ENCODE measurements at regions not wholly inside any gene's neighbourhood (a gene's known extent, or its start where the extent isn't known, plus 50 kb on each side); places are given as distances from the start of the nearest gene placed in this dataset.

DNA sequence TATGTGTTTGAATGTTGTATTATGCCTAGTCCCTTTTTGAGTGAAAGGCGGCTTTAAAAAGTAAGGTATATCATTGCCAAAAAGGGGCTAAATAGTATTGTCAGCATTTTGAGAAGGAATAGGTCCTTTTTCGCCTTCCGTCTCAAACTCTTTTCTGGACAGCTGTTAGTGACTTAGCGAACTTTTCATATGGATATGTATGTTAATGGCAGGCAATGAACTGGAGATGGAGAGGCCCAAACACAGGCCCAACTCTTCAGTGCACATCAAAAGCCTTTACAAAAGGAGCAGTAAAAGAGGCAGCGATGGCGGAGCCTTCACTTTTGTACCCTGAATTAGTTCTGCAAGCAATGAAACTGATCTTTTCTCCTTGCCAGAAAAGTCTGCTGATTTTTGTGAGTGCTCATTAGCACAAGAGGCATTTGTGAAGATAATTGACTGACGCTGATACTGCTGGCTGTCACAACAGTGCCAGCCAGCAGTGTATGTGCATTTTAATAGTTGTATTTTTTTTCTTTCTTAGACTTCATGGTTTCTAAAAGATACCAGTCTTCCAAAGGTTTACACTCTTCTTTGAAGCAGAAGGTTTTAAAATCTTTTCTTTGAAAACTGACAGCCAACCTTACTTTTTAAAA lies 243.7 kb upstream of the SP8 start:
- DNase-seq: no peak

- no peak for DNase-seq
These were observed 254.6 kb upstream of the SP8 start for GRCh38 chr7:21041252-21041651.

DNA sequence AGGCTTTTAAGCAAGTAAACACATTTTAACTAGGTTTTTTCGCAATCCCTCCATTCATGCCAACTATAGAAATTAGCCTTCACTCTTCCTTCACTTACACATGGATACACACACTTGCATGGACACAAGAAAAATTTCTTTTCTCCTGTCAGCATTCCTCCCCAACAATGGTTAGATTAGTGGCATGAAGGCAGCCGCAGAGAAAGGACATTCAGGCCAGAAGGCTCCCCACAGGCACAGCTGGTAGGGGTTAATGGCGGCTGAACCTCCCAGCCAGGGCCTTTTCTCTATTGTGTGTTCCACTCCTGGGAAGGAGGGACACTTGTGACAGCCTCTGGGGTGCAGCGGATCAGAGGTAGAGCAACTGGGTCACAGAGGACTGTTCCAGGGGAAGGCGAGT lies 255.0 kb upstream of the SP8 start:
- no peak for DNase-seq

DNA sequence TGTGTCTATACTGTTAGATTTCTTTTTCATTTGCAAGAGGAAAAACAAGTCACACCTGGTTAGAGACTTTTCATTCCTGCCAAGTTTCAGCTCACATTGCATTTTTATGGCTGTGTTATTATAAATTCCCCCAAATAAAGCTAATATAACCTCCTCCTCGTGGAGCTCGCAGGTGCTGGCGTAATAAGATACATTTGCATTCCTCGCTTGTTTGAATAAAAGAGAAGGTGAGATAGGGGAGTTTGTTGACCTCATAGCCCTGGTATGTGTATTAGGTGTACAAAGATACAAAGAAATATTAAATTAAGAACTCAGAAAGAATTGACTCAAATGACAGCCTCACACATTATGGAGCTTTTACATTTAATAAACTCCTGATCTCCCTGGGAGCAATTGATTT lies 257.7 kb upstream of the SP8 start:
- DNase-seq: no peak

GRCh38 chr7:21044913-21045568 lies 258.4 kb upstream of the SP8 start:
- DNase-seq: no peak

GRCh38 chr7:21051865-21052264 lies 265.2 kb upstream of the SP8 start:
- no peak for DNase-seq

DNA sequence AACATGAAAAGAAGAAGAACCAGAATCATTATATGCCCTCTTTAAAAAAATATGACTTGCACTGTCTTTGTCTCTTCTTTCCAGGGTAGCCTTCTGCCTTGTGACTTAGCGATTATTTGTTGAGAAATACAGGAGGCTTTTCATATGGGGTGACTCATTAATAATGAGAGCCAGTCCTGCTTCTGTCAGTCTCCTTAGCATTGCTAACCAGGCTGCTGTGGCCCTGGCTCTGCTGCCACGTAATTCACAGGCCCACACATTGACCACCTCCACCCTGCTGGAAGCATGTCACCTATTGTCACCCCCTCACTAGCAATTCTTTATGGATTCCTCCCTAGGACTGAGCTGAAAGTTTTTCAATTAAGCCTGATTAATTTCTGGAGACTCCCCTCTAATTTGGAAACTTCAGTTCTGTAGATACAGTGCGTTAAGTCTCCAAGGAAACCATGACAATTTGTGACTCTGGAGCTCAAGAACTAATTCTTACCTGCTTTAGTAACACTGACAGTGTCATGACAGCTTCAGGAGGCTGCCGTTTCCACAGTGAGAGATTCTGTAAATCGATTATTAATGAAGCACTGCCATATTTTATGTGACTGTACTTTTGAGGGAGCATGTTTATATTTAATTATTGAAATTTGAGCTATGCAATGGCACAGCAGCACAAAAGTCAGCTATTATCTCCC lies 267.9 kb upstream of the SP8 start:
- DNase-seq: no peak

GRCh38 chr7:21059069-21059468 lies 272.4 kb upstream of the SP8 start:
- DNase-seq: no peak

GRCh38 chr7:21063106-21063505 lies 276.4 kb upstream of the SP8 start:
- DNase-seq: no peak

- no peak for DNase-seq
These were observed 278.3 kb upstream of the SP8 start for GRCh38 chr7:21064698-21065648.

- DNase-seq: no peak
These were observed 279.5 kb upstream of the SP8 start for GRCh38 chr7:21066221-21066620.

- no peak for DNase-seq
These were observed 280.5 kb upstream of the SP8 start for GRCh38 chr7:21067216-21067615.

GRCh38 chr7:21070571-21071090 lies 283.9 kb upstream of the SP8 start:
- DNase-seq: no peak

- DNase-seq: no peak
These were observed 285.1 kb upstream of the SP8 start for GRCh38 chr7:21071561-21072501.

DNA sequence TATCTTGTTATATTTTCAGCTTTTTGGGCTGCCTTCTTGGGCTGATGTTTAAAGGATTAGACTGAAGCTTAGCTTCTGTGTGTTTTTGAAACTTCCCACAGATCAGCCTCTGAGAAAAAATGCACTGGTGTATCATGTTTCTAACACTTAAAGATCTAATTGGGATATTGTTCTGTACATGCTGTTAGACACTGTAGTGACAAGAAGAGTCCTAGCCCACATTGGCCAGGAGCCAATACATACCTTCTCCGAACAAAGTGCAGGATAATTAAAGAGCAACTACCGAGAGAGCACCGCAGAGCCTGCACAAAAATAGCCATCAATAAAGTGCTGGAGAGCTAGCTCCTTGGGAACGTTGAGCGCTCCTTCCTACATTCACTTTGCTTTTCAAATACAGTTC lies 289.4 kb upstream of the SP8 start:
- DNase-seq: no peak

GRCh38 chr7:21076574-21076973 lies 289.9 kb upstream of the SP8 start:
- no peak for DNase-seq

- DNase-seq: no peak
These were observed 290.9 kb upstream of the SP8 start for GRCh38 chr7:21077602-21078001.

GRCh38 chr7:21084286-21084685 lies 297.6 kb upstream of the SP8 start:
- no peak for DNase-seq

GRCh38 chr7:21086688-21087087 lies 300.0 kb upstream of the SP8 start:
- no peak for DNase-seq

GRCh38 chr7:21089653-21090052 lies 303.0 kb upstream of the SP8 start:
- no peak for DNase-seq

GRCh38 chr7:21092766-21093702 lies 306.3 kb upstream of the SP8 start:
- DNase-seq: no peak

Data from stimulated activated naive CD4-positive, alpha-beta T cell (primary cell).